WTC11 (cell line): ENCODE measurements at regions not wholly inside any gene's neighbourhood (a gene's known extent, or its start where the extent isn't known, plus 50 kb on each side); places are given as distances from the start of the nearest gene placed in this dataset.

Source experiments
- ATAC-seq: fragments of 200-7000 bp; cut with Tn5 transposase; 2 replicates; pipeline ENCODE4 v1.10.0; 2021; ENCODE audit warnings: mild to moderate bottlenecking, moderate library complexity
- CTCF ChIA-PET: fragments of 300-600 bp; sonication (Branson Sonifier 250); formaldehyde crosslinking; loops from one replicate; lab custom pipeline; 2021; ENCODE audit warnings: antibody characterized with exemption; lab: Charles Lee
- POLR2A ChIA-PET: fragments of 350-600 bp; sonication (Branson Sonifier 250); formaldehyde crosslinking; loops from one replicate; lab custom pipeline; 2021; ENCODE audit warnings: antibody characterized with exemption; lab: Charles Lee
- DNase-seq: peaks from one replicate; pipeline ENCODE4 v3.0.0; 2021; ENCODE audit warnings: low spot score
- H3K27ac Mint-ChIP-seq: 2 replicates; pipeline ENCODE4 v1.8.0; 2021; ENCODE audit warnings: mixed read lengths
- H3K27me3 Mint-ChIP-seq: 2 replicates; pipeline ENCODE4 v1.8.0; 2021; ENCODE audit warnings: low read depth, mild to moderate bottlenecking, moderate library complexity, mixed read lengths
- H3K36me3 Mint-ChIP-seq: 2 replicates; pipeline ENCODE4 v1.8.0; 2021; ENCODE audit warnings: mixed read lengths
- H3K4me1 Mint-ChIP-seq: 2 replicates; pipeline ENCODE4 v1.8.0; 2022; ENCODE audit warnings: mixed read lengths
- H3K4me3 Mint-ChIP-seq: 2 replicates; pipeline ENCODE4 v1.8.0; 2021; ENCODE audit warnings: mild to moderate bottlenecking, moderate library complexity, mixed read lengths
- H3K9me3 Mint-ChIP-seq: 2 replicates; pipeline ENCODE4 v1.8.0; 2021; ENCODE audit warnings: mixed read lengths
- CBFB ChIP-seq: sonication (generic); formaldehyde crosslinking; IDR thresholded peaks from 2 replicates; pipeline ENCODE4 v1.8.1; 2022; ENCODE audit warnings: mild to moderate bottlenecking, low read depth, missing genetic modification reagents
- CREM ChIP-seq: sonication (generic); formaldehyde crosslinking; IDR thresholded peaks from 2 replicates; pipeline ENCODE4 v1.8.1; 2022; ENCODE audit warnings: mild to moderate bottlenecking, missing genetic modification reagents, moderate library complexity
- MAX ChIP-seq: sonication (generic); formaldehyde crosslinking; IDR thresholded peaks from 2 replicates; pipeline ENCODE4 v1.8.0; 2022; ENCODE audit warnings: mild to moderate bottlenecking, missing genetic modification reagents
- NR1H2 ChIP-seq: sonication (generic); formaldehyde crosslinking; IDR thresholded peaks from 2 replicates; pipeline ENCODE4 v1.9.0; 2021; ENCODE audit warnings: mild to moderate bottlenecking, moderate library complexity, missing genetic modification reagents
- RELA ChIP-seq: sonication (generic); formaldehyde crosslinking; IDR thresholded peaks from 2 replicates; pipeline ENCODE4 v1.8.1; 2022; ENCODE audit warnings: missing genetic modification reagents, mild to moderate bottlenecking, borderline replicate concordance
- TCF7 ChIP-seq: sonication (generic); formaldehyde crosslinking; IDR thresholded peaks from 2 replicates; pipeline ENCODE4 v1.8.0; 2022; ENCODE audit warnings: mild to moderate bottlenecking, low read depth, missing genetic modification reagents, moderate library complexity
- TEAD1 ChIP-seq: sonication (generic); formaldehyde crosslinking; IDR thresholded peaks from 2 replicates; pipeline ENCODE4 v1.8.0; 2022; ENCODE audit warnings: mild to moderate bottlenecking, missing genetic modification reagents
- ZNF219 ChIP-seq: sonication (generic); formaldehyde crosslinking; IDR thresholded peaks from 2 replicates; pipeline ENCODE4 v1.8.0; 2023; ENCODE audit warnings: missing genetic modification reagents, mild to moderate bottlenecking, borderline replicate concordance
- TF ChIP-seq, protein P1 (sequence below): sonication (generic); formaldehyde crosslinking; IDR thresholded peaks from 2 replicates; pipeline ENCODE4 v1.8.0; 2022; ENCODE audit warnings: mild to moderate bottlenecking, missing genetic modification reagents
- TF ChIP-seq, protein P2 (sequence below): sonication (generic); formaldehyde crosslinking; IDR thresholded peaks from 2 replicates; pipeline ENCODE4 v1.8.0; 2023; ENCODE audit warnings: mild to moderate bottlenecking, missing genetic modification reagents
- TF ChIP-seq, protein P3 (sequence below): fragments of 200-600 bp; IDR thresholded peaks from 2 replicates; pipeline ENCODE4 v1.8.0; 2022; ENCODE audit warnings: antibody characterized with exemption
- TF ChIP-seq, protein P4 (sequence below): sonication (generic); formaldehyde crosslinking; IDR thresholded peaks from 2 replicates; pipeline ENCODE4 v1.8.1; 2023; ENCODE audit warnings: mild to moderate bottlenecking, missing genetic modification reagents, borderline replicate concordance
- TF ChIP-seq, protein P5 (sequence below): sonication (generic); formaldehyde crosslinking; IDR thresholded peaks from 2 replicates; pipeline ENCODE4 v1.8.0; 2022; ENCODE audit warnings: mild to moderate bottlenecking, missing genetic modification reagents
- TF ChIP-seq, protein P6 (sequence below): sonication (generic); formaldehyde crosslinking; IDR thresholded peaks from 2 replicates; pipeline ENCODE4 v1.8.1; 2023; ENCODE audit warnings: mild to moderate bottlenecking, missing genetic modification reagents
- TF ChIP-seq, protein P7 (sequence below): sonication (generic); formaldehyde crosslinking; IDR thresholded peaks from 2 replicates; pipeline ENCODE4 v1.8.1; 2023; ENCODE audit warnings: mild to moderate bottlenecking, missing genetic modification reagents, moderate library complexity

DNA sequence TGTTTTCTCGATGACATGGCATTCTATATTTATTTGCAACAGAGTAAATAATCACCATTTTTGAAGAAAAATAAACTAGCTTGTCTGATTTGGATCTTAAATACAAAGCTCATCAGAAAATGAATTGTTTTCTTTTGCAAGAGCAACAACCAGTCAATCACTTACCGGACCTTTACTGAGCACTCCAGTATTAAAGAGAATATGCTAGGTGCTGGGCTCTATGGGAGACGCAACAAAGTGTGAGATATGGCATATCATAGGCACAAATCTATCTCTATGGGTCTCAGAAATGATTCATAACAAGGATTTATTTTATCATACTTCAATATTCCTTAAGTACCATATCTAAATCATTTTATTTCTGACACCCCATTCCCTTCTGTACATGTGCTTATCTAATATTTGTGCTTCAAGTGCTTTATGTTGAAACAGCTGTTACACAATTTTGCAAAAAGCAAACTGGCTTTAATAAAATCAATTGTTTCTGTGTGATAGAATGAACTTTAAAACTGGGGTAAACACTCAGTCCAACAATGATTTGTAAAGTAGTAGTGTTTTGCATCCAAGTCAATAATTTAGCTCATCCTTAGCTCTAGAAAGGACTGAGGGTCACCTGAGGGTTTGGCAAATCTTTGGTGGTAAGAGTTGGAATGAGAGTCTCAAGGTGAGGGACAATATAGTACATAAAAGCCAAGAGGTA lies 88.4 kb upstream of the SPANXB1 start:
- ATAC-seq (no peak), DNase-seq (no peak)
- H3K9me3 Mint-ChIP-seq: no peaks in the 10 kb centered on the region
- H3K36me3 Mint-ChIP-seq: no peaks in the 10 kb centered on the region
- POLR2A ChIA-PET: no interaction called here
- no peak overlapping the region for H3K4me3 Mint-ChIP-seq
- CTCF ChIA-PET: interaction anchor here (1.1 kb wide), 1 partner anchor 12 kb away, joined by 3 read pairs; no protein-coding TSS in a partner anchor
- no peak overlapping the region for H3K27ac Mint-ChIP-seq
- H3K4me1 Mint-ChIP-seq: peaks cover 6% of the 10 kb centered on the region; the same call in 1 of the 2 replicates
- no peak for TF ChIP-seq CREM (CRISPR knock-in tag)
- TF ChIP-seq, protein P1, sequence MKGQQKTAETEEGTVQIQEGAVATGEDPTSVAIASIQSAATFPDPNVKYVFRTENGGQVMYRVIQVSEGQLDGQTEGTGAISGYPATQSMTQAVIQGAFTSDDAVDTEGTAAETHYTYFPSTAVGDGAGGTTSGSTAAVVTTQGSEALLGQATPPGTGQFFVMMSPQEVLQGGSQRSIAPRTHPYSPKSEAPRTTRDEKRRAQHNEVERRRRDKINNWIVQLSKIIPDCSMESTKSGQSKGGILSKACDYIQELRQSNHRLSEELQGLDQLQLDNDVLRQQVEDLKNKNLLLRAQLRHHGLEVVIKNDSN (CRISPR knock-in tag): no peak
- no peak for TF ChIP-seq NR1H2 (CRISPR knock-in tag)
- TF ChIP-seq MAX: no peak
- TF ChIP-seq RELA (CRISPR knock-in tag): no peak
- TF ChIP-seq, protein P2, sequence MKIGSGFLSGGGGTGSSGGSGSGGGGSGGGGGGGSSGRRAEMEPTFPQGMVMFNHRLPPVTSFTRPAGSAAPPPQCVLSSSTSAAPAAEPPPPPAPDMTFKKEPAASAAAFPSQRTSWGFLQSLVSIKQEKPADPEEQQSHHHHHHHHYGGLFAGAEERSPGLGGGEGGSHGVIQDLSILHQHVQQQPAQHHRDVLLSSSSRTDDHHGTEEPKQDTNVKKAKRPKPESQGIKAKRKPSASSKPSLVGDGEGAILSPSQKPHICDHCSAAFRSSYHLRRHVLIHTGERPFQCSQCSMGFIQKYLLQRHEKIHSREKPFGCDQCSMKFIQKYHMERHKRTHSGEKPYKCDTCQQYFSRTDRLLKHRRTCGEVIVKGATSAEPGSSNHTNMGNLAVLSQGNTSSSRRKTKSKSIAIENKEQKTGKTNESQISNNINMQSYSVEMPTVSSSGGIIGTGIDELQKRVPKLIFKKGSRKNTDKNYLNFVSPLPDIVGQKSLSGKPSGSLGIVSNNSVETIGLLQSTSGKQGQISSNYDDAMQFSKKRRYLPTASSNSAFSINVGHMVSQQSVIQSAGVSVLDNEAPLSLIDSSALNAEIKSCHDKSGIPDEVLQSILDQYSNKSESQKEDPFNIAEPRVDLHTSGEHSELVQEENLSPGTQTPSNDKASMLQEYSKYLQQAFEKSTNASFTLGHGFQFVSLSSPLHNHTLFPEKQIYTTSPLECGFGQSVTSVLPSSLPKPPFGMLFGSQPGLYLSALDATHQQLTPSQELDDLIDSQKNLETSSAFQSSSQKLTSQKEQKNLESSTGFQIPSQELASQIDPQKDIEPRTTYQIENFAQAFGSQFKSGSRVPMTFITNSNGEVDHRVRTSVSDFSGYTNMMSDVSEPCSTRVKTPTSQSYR: no peak
- no peaks in the 10 kb centered on the region for H3K27me3 Mint-ChIP-seq

- H3K27me3 Mint-ChIP-seq: no peaks in the 10 kb centered on the region
- CTCF ChIA-PET: no interaction called here
- no peak for DNase-seq
- ATAC-seq: no peak
- H3K27ac Mint-ChIP-seq: no peak overlapping the region
- H3K36me3 Mint-ChIP-seq: no peaks in the 10 kb centered on the region
- no peaks in the 10 kb centered on the region for H3K9me3 Mint-ChIP-seq
- peaks cover 6% of the 10 kb centered on the region; the same call in 1 of the 2 replicates for H3K4me1 Mint-ChIP-seq
- H3K4me3 Mint-ChIP-seq: no peak overlapping the region
- POLR2A ChIA-PET: no interaction called here
- TF ChIP-seq CBFB (CRISPR knock-in tag): no peak
- TF ChIP-seq TEAD1 (CRISPR knock-in tag): no peak
- TF ChIP-seq, protein P3, sequence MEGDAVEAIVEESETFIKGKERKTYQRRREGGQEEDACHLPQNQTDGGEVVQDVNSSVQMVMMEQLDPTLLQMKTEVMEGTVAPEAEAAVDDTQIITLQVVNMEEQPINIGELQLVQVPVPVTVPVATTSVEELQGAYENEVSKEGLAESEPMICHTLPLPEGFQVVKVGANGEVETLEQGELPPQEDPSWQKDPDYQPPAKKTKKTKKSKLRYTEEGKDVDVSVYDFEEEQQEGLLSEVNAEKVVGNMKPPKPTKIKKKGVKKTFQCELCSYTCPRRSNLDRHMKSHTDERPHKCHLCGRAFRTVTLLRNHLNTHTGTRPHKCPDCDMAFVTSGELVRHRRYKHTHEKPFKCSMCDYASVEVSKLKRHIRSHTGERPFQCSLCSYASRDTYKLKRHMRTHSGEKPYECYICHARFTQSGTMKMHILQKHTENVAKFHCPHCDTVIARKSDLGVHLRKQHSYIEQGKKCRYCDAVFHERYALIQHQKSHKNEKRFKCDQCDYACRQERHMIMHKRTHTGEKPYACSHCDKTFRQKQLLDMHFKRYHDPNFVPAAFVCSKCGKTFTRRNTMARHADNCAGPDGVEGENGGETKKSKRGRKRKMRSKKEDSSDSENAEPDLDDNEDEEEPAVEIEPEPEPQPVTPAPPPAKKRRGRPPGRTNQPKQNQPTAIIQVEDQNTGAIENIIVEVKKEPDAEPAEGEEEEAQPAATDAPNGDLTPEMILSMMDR: no peak
- TF ChIP-seq TCF7 (CRISPR knock-in tag): no peak
- TF ChIP-seq, protein P4, sequence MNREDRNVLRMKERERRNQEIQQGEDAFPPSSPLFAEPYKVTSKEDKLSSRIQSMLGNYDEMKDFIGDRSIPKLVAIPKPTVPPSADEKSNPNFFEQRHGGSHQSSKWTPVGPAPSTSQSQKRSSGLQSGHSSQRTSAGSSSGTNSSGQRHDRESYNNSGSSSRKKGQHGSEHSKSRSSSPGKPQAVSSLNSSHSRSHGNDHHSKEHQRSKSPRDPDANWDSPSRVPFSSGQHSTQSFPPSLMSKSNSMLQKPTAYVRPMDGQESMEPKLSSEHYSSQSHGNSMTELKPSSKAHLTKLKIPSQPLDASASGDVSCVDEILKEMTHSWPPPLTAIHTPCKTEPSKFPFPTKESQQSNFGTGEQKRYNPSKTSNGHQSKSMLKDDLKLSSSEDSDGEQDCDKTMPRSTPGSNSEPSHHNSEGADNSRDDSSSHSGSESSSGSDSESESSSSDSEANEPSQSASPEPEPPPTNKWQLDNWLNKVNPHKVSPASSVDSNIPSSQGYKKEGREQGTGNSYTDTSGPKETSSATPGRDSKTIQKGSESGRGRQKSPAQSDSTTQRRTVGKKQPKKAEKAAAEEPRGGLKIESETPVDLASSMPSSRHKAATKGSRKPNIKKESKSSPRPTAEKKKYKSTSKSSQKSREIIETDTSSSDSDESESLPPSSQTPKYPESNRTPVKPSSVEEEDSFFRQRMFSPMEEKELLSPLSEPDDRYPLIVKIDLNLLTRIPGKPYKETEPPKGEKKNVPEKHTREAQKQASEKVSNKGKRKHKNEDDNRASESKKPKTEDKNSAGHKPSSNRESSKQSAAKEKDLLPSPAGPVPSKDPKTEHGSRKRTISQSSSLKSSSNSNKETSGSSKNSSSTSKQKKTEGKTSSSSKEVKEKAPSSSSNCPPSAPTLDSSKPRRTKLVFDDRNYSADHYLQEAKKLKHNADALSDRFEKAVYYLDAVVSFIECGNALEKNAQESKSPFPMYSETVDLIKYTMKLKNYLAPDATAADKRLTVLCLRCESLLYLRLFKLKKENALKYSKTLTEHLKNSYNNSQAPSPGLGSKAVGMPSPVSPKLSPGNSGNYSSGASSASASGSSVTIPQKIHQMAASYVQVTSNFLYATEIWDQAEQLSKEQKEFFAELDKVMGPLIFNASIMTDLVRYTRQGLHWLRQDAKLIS (CRISPR knock-in tag): no peak
- TF ChIP-seq, protein P5, sequence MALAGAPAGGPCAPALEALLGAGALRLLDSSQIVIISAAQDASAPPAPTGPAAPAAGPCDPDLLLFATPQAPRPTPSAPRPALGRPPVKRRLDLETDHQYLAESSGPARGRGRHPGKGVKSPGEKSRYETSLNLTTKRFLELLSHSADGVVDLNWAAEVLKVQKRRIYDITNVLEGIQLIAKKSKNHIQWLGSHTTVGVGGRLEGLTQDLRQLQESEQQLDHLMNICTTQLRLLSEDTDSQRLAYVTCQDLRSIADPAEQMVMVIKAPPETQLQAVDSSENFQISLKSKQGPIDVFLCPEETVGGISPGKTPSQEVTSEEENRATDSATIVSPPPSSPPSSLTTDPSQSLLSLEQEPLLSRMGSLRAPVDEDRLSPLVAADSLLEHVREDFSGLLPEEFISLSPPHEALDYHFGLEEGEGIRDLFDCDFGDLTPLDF: no peak
- TF ChIP-seq, protein P6, sequence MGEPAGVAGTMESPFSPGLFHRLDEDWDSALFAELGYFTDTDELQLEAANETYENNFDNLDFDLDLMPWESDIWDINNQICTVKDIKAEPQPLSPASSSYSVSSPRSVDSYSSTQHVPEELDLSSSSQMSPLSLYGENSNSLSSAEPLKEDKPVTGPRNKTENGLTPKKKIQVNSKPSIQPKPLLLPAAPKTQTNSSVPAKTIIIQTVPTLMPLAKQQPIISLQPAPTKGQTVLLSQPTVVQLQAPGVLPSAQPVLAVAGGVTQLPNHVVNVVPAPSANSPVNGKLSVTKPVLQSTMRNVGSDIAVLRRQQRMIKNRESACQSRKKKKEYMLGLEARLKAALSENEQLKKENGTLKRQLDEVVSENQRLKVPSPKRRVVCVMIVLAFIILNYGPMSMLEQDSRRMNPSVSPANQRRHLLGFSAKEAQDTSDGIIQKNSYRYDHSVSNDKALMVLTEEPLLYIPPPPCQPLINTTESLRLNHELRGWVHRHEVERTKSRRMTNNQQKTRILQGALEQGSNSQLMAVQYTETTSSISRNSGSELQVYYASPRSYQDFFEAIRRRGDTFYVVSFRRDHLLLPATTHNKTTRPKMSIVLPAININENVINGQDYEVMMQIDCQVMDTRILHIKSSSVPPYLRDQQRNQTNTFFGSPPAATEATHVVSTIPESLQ (CRISPR knock-in tag): no peak
- TF ChIP-seq ZNF219 (CRISPR knock-in tag): no peak
- TF ChIP-seq, protein P7, sequence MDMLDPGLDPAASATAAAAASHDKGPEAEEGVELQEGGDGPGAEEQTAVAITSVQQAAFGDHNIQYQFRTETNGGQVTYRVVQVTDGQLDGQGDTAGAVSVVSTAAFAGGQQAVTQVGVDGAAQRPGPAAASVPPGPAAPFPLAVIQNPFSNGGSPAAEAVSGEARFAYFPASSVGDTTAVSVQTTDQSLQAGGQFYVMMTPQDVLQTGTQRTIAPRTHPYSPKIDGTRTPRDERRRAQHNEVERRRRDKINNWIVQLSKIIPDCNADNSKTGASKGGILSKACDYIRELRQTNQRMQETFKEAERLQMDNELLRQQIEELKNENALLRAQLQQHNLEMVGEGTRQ (CRISPR knock-in tag): no peak
- TF ChIP-seq, protein P1 (CRISPR knock-in tag): no peak
Observed at GRCh38 chrX:140916872-140917271, 85.5 kb upstream of the SPANXB1 start.
